IPS-15b (cell line): ENCODE measurements at regions not wholly inside any gene's neighbourhood (a gene's known extent, or its start where the extent isn't known, plus 50 kb on each side); places are given as distances from the start of the nearest gene placed in this dataset.
"Not testable (repeated sequence)": the region's sequence is repeated elsewhere in the genome, so short reads cannot be mapped to it uniquely, and the experiment has no call there.

ENCODE experiments used
- H3K27me3 ChIP-seq: one replicate; pipeline ENCODE4 v1.6.1; 2013; ENCODE audit warnings: low read length; ENCODE audit not compliant: control insufficient read depth, insufficient read depth
- H3K36me3 ChIP-seq: one replicate; pipeline ENCODE4 v1.6.1; 2013; ENCODE audit warnings: low read length; ENCODE audit not compliant: control insufficient read depth, insufficient read depth
- H3K4me1 ChIP-seq: one replicate; pipeline ENCODE4 v1.6.1; 2013; ENCODE audit warnings: mild to moderate bottlenecking, low read length; ENCODE audit not compliant: control insufficient read depth, insufficient read depth
- H3K4me3 ChIP-seq: one replicate; pipeline ENCODE4 v1.5.1; 2013; ENCODE audit warnings: low read depth, low read length
- H3K9ac ChIP-seq: one replicate; pipeline ENCODE4 v1.6.1; 2013; ENCODE audit warnings: low read depth, mild to moderate bottlenecking, low read length
- H3K9me3 ChIP-seq: one replicate; pipeline ENCODE4 v1.6.1; 2013; ENCODE audit warnings: mild to moderate bottlenecking, low read length; ENCODE audit not compliant: control insufficient read depth, insufficient read depth

GRCh38 chr5:13591621-13592020, 352.9 kb downstream of the DNAH5 start:
- Histone ChIP-seq H3K36me3 (no peaks in the 10 kb centered on the region), H3K9ac (no peak overlapping the region), H3K27me3 (no peaks in the 10 kb centered on the region), H3K9me3 (no peaks in the 10 kb centered on the region), H3K4me1 (no peaks in the 10 kb centered on the region), H3K4me3 (no peak overlapping the region)

GRCh38 chr5:13585324-13585723, 359.2 kb downstream of the DNAH5 start:
- Histone ChIP-seq H3K4me1 (no peaks in the 10 kb centered on the region), H3K9me3 (no peaks in the 10 kb centered on the region), H3K27me3 (no peaks in the 10 kb centered on the region), H3K9ac (no peak overlapping the region), H3K4me3 (no peak overlapping the region), H3K36me3 (no peaks in the 10 kb centered on the region)

- Histone ChIP-seq H3K36me3 (no peaks in the 10 kb centered on the region), H3K27me3 (no peaks in the 10 kb centered on the region), H3K4me3 (no peak overlapping the region), H3K4me1 (no peaks in the 10 kb centered on the region), H3K9me3 (no peaks in the 10 kb centered on the region), H3K9ac (no peak overlapping the region)
Measured at GRCh38 chr5:13581914-13582313, 362.6 kb downstream of the DNAH5 start.

GRCh38 chr5:13581132-13581531, 363.4 kb downstream of the DNAH5 start:
- no peak overlapping the region for H3K4me3 ChIP-seq
- no peaks in the 10 kb centered on the region for H3K9me3 ChIP-seq
- H3K9ac ChIP-seq = no peak overlapping the region
- H3K4me1 ChIP-seq = no peaks in the 10 kb centered on the region
- H3K27me3 ChIP-seq = no peaks in the 10 kb centered on the region
- H3K36me3 ChIP-seq = no peaks in the 10 kb centered on the region

GRCh38 chr5:13580058-13580457, 364.4 kb downstream of the DNAH5 start:
- H3K27me3 ChIP-seq = no peaks in the 10 kb centered on the region
- no peaks in the 10 kb centered on the region for H3K4me1 ChIP-seq
- H3K9me3 ChIP-seq = no peaks in the 10 kb centered on the region
- no peaks in the 10 kb centered on the region for H3K36me3 ChIP-seq
- H3K9ac ChIP-seq = no peak overlapping the region
- no peak overlapping the region for H3K4me3 ChIP-seq

GRCh38 chr5:13579091-13579490, 365.4 kb downstream of the DNAH5 start:
- not testable (repeated sequence) for H3K36me3 ChIP-seq, H3K9me3 ChIP-seq, H3K4me3 ChIP-seq, H3K4me1 ChIP-seq, H3K27me3 ChIP-seq, H3K9ac ChIP-seq

- not testable (repeated sequence) for H3K36me3 ChIP-seq, H3K4me3 ChIP-seq, H3K9me3 ChIP-seq, H3K4me1 ChIP-seq, H3K9ac ChIP-seq, H3K27me3 ChIP-seq
Measured at GRCh38 chr5:13578311-13579039, 366.0 kb downstream of the DNAH5 start.

- no peaks in the 10 kb centered on the region for H3K36me3 ChIP-seq
- no peak overlapping the region for H3K4me3 ChIP-seq
- no peaks in the 10 kb centered on the region for H3K27me3 ChIP-seq
- H3K4me1 ChIP-seq = no peaks in the 10 kb centered on the region
- no peaks in the 10 kb centered on the region for H3K9me3 ChIP-seq
- no peak overlapping the region for H3K9ac ChIP-seq
Measured at GRCh38 chr5:13574574-13574973, 369.9 kb downstream of the DNAH5 start.

GRCh38 chr5:13572163-13572562, 372.3 kb downstream of the DNAH5 start:
- no peaks in the 10 kb centered on the region for H3K9me3 ChIP-seq
- no peak overlapping the region for H3K9ac ChIP-seq
- H3K27me3 ChIP-seq = no peaks in the 10 kb centered on the region
- H3K4me3 ChIP-seq = no peak overlapping the region
- H3K36me3 ChIP-seq = no peaks in the 10 kb centered on the region
- no peaks in the 10 kb centered on the region for H3K4me1 ChIP-seq

- Histone ChIP-seq H3K9ac (no peak overlapping the region), H3K9me3 (no peaks in the 10 kb centered on the region), H3K4me3 (no peak overlapping the region), H3K4me1 (no peaks in the 10 kb centered on the region), H3K36me3 (no peaks in the 10 kb centered on the region), H3K27me3 (no peaks in the 10 kb centered on the region)
Measured at GRCh38 chr5:13569090-13569715, 375.3 kb downstream of the DNAH5 start.

GRCh38 chr5:13567819-13568218, 376.7 kb downstream of the DNAH5 start:
- Histone ChIP-seq H3K9me3 (no peaks in the 10 kb centered on the region), H3K27me3 (no peaks in the 10 kb centered on the region), H3K36me3 (no peaks in the 10 kb centered on the region), H3K4me3 (no peak overlapping the region), H3K9ac (no peak overlapping the region), H3K4me1 (no peaks in the 10 kb centered on the region)

- H3K9ac ChIP-seq = no peak overlapping the region
- no peaks in the 10 kb centered on the region for H3K9me3 ChIP-seq
- no peak overlapping the region for H3K4me3 ChIP-seq
- no peaks in the 10 kb centered on the region for H3K36me3 ChIP-seq
- no peaks in the 10 kb centered on the region for H3K27me3 ChIP-seq
- H3K4me1 ChIP-seq = no peaks in the 10 kb centered on the region
Measured at GRCh38 chr5:13566871-13567339, 377.6 kb downstream of the DNAH5 start.
